Activated T-helper 2 cell treated with anti-CD3 and anti-CD28 coated beads, Interferon-gamma antibody, Interleukin-2, Interleukin-4, amounts not matched to agents 10 μg/mL and 5 μg/mL and 100 μg/mL, durations not matched to agents 14 hours and 24 hours and 36 hours (primary cell): ENCODE measurements at regions not wholly inside any gene's neighbourhood (a gene's known extent, or its start where the extent isn't known, plus 50 kb on each side); places are given as distances from the start of the nearest gene placed in this dataset.

Experiments used
- DNase-seq: peaks from one replicate; pipeline ENCODE4 v3.0.0; 2021; ENCODE audit warnings: low spot score
- H3K27ac Mint-ChIP-seq: one replicate; pipeline ENCODE4 v1.8.0; 2021; ENCODE audit warnings: mixed read lengths
- H3K27me3 Mint-ChIP-seq: one replicate; pipeline ENCODE4 v1.8.0; 2021; ENCODE audit warnings: low read depth, mixed read lengths
- H3K36me3 Mint-ChIP-seq: one replicate; pipeline ENCODE4 v1.8.0; 2021; ENCODE audit warnings: low read depth, mixed read lengths
- H3K4me1 Mint-ChIP-seq: one replicate; pipeline ENCODE4 v1.8.0; 2021; ENCODE audit warnings: low read depth, mixed read lengths
- H3K4me3 Mint-ChIP-seq: one replicate; pipeline ENCODE4 v1.8.0; 2021; ENCODE audit warnings: low read depth, mild to moderate bottlenecking, moderate library complexity, mixed read lengths
- H3K9me3 Mint-ChIP-seq: one replicate; pipeline ENCODE4 v1.8.0; 2021; ENCODE audit warnings: mixed read lengths
- intact Hi-C: fragments of 100-400 bp; cut with micrococcal nuclease; formaldehyde crosslinking; loops from one replicate; pipeline ENCODE4 v1.15.1; 2023

DNA sequence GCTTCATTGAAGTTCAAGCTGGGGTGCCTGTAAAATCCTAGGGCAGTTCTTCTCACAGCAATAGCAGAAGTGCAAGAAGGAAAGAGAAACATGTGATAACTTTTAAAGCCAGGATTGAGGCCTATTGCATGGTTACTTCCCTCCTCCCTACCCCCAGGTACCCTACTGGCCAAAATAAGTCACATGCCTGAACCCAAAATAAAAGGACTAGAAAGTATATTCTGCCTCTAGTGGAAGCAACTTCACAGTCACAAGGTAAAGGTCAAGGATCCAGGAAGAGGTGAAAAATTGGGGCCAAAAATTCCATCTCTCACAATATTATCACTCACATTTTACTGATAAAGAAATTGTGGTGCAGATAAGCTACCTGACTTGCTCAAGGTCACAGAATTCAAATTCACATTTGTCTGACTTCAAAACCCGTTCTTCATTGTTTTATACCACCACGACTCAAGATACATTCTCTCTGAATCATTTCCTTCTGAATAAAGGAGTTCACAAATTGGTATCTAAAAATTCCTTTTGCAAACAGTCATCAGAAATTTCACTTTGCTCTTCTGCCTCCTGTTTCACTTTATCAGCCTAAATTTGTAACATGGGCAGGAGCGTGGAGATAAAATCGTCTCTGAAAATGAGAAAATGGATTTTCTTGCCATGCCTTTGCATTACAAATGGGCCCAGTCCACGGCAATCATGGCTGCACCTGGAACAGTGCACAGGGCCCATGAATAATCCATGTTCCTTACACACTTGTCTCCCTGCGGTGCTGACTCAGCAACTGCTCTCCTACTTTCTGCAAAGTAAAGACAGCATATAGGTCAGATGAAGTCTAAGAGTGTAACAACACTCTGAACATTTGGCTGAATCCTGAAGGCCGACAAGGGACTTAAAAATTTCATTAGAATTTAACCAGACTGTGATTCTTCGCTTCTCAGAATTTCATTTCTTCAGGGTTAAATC is 485.3 kb upstream of the NFIA start:
- H3K9me3 Mint-ChIP-seq: no peaks in the 10 kb centered on the region
- no peaks in the 10 kb centered on the region for H3K4me1 Mint-ChIP-seq
- no peaks in the 10 kb centered on the region for H3K27me3 Mint-ChIP-seq
- H3K36me3 Mint-ChIP-seq: no peaks in the 10 kb centered on the region
- intact Hi-C loops: no loop called here
- DNase-seq: no peak
- H3K4me3 Mint-ChIP-seq: no peak overlapping the region
- no peak overlapping the region for H3K27ac Mint-ChIP-seq

DNA sequence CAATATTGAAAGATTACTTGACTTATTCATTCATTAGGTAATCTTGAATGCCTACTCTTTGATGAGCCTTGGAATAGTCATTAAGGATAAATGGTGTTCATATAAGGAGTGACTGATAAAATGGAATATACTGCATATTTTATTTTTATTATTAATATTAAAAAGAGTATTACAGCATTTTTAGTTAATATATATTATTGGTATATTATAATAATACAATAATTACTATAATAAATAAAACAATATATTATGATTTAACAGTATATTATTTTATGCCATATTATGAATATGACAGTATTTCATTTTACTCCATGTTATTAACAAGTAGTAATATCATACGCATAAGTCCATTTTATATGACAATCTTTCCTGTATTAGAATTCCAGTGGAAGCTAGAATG is 490.8 kb upstream of the NFIA start:
- no peak overlapping the region for H3K27ac Mint-ChIP-seq
- H3K4me1 Mint-ChIP-seq: no peaks in the 10 kb centered on the region
- DNase-seq: no peak
- H3K4me3 Mint-ChIP-seq: no peak overlapping the region
- H3K36me3 Mint-ChIP-seq: no peaks in the 10 kb centered on the region
- H3K27me3 Mint-ChIP-seq: no peaks in the 10 kb centered on the region
- H3K9me3 Mint-ChIP-seq: no peaks in the 10 kb centered on the region
- intact Hi-C loops: no loop called here

DNA sequence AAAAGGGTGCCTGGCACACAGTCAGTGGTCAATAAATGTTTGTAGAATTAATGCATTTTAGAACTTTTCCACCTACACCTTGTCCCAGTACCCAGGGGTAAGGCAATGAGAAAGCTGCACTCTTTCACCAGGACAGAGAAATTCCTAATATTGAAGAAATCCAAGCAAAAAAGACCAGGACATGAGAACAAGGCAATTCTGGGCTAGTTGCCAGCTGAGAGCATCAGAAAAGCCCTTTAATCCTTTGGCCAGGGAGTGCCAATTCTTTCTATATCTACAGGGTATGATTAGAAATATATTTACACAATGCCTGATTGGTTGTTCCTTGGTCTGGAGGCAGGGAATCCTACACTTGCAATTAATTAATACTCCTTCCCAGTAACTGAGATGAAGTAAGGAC is 492.4 kb upstream of the NFIA start:
- H3K4me3 Mint-ChIP-seq: no peak overlapping the region
- H3K36me3 Mint-ChIP-seq: no peaks in the 10 kb centered on the region
- H3K27ac Mint-ChIP-seq: no peak overlapping the region
- DNase-seq: no peak
- intact Hi-C loops: no loop called here
- no peaks in the 10 kb centered on the region for H3K27me3 Mint-ChIP-seq
- H3K4me1 Mint-ChIP-seq: no peaks in the 10 kb centered on the region
- no peaks in the 10 kb centered on the region for H3K9me3 Mint-ChIP-seq

DNA sequence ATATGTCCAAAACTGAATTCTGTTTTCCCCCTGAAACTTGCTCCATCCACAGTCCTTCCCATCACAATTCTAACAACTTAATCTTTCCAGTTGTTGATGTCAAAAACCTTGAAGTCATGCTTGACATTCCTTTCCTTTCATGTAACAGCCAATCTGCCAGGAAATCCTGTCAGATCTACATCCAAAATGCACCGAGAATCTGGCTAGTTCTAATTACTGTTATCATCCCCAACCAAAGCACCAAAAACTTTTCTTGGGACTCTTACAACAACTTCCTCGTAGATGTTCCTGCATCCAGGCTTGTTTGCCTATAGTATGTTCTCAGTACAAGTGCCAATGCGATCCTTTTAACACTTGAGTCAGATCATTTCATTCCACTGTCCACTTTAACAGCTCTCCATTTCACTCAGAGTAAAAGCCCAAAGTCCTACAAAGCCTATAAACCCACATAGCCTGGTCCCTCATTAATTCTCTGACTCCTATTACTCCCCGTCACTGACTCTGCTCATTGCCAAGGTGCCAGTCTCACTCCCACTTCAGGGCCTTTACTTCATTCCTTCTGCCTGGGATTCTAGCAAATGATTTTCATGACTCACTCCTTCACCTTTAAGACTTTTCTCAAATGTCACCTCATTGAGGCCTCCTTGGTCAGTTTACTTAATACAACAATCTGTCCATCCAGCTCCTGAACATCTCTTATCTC is 493.2 kb upstream of the NFIA start:
- H3K36me3 Mint-ChIP-seq: no peaks in the 10 kb centered on the region
- peaks cover 4% of the 10 kb centered on the region for H3K9me3 Mint-ChIP-seq
- no peaks in the 10 kb centered on the region for H3K27me3 Mint-ChIP-seq
- no peak overlapping the region for H3K4me3 Mint-ChIP-seq
- no peak for DNase-seq
- H3K4me1 Mint-ChIP-seq: no peaks in the 10 kb centered on the region
- H3K27ac Mint-ChIP-seq: no peak overlapping the region
- intact Hi-C loops: no loop called here

DNA sequence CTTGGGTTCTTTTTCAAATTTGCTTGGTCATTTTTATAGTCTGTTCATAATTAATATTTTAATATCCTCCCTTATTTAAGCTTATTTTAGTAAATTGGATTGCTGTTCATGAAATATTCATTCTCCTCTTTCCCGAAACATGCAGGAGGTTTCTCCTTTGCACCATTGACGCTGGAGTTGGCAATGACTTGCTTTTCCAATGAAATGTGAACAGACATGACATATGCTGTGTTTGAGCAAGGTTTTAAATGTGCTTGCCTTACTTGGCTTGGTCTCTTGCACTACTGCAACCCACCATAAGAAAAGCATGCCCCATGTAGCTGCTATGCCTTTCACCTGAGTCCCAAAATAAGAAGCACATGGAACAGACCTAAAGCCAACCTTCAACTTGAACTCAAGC is 498.0 kb upstream of the NFIA start:
- H3K4me3 Mint-ChIP-seq: no peak overlapping the region
- intact Hi-C loops: no loop called here
- H3K27me3 Mint-ChIP-seq: no peaks in the 10 kb centered on the region
- DNase-seq: no peak
- no peaks in the 10 kb centered on the region for H3K36me3 Mint-ChIP-seq
- peaks cover 19% of the 10 kb centered on the region for H3K9me3 Mint-ChIP-seq
- no peak overlapping the region for H3K27ac Mint-ChIP-seq
- no peaks in the 10 kb centered on the region for H3K4me1 Mint-ChIP-seq

DNA sequence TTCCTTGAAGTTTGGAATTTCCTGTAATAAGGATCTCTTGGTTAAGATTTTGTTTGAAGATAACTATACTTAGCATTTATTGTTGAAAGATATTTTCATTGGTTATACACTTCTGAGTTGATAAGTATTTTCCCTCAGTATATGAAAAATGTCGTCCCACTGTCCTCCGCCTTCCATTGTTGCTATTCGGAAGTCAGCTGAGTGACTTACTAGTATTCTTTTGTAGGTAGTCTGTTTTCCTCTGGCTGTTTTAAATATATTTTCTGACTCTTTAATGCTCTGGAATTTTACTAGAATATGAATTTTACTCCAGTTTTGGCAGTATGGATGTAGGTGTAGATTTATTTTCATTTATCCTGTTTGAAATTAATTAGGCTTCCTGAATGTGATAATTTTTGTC is 498.7 kb upstream of the NFIA start:
- H3K36me3 Mint-ChIP-seq: no peaks in the 10 kb centered on the region
- H3K4me3 Mint-ChIP-seq: no peak overlapping the region

DNA sequence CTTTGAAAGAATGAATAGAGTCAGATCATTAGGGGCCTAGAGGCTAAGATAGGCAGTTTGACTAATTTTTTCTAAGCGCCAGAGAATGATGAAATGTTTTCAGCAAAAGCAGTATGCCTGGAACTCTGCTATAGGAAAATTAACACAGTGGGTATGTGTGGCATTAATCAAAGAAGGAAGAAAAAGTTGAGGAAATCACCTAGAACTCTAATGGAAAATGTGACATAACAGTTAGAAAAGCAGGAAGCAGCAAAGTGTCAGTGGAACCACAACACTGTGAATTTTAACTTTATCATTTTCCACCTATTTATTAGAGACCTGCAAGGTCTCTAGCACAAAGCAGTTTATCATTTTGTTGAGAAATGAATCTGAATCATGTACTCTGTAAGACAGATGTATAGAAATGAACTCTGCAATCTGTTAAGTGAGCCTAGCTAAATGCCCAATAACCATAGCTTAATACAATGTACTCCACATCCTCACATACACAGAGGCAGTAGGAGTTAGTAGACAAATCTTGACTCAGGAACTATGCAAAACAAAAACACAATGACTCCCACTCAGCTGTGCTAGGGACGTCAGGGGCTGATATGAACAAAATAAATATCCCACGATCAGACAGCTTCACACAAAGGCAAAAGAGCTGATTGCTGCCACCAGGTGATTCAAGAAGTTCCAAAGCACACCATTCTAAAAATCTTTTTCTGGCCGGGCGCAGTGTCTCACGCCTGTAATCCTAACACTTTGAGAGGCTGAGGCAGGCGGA is 500.7 kb upstream of the NFIA start:
- Mint-ChIP-seq H3K9me3 (peaks cover 19% of the 10 kb centered on the region), H3K4me1 (no peaks in the 10 kb centered on the region), H3K27me3 (no peaks in the 10 kb centered on the region), H3K27ac (no peak overlapping the region), H3K4me3 (no peak overlapping the region), H3K36me3 (no peaks in the 10 kb centered on the region)
- intact Hi-C loops: no loop called here
- no peak for DNase-seq

More for the DNA sequence above, 498.7 kb upstream of the NFIA start:
- no peaks in the 10 kb centered on the region for H3K27me3 Mint-ChIP-seq
- H3K4me1 Mint-ChIP-seq: no peaks in the 10 kb centered on the region
- peaks cover 19% of the 10 kb centered on the region for H3K9me3 Mint-ChIP-seq
- intact Hi-C loops: no loop called here
- H3K27ac Mint-ChIP-seq: no peak overlapping the region
- DNase-seq: no peak

DNA sequence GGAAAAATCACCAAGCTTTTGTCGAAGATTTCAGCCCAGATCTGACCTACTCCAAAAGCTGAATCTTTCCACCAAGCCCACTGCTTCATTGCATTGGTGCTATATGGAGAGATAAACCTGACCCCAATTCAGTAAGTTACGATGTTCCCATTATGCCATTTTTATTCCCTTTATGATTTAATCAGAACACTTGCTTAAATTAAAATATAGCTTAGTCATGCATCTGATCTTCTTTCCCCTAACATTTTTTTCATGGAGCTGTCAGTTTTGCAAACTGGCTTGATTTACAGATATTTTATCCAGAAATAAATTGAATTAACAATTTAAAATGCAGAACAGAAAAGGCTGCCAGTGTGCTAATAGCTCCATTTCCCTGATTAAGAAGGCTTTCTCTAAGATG is 503.5 kb upstream of the C1orf87 start:
- no peaks in the 10 kb centered on the region for H3K36me3 Mint-ChIP-seq
- no peaks in the 10 kb centered on the region for H3K27me3 Mint-ChIP-seq
- no peaks in the 10 kb centered on the region for H3K9me3 Mint-ChIP-seq
- DNase-seq: no peak
- no peak overlapping the region for H3K27ac Mint-ChIP-seq
- H3K4me3 Mint-ChIP-seq: no peak overlapping the region
- H3K4me1 Mint-ChIP-seq: no peaks in the 10 kb centered on the region
- intact Hi-C loops: no loop called here

DNA sequence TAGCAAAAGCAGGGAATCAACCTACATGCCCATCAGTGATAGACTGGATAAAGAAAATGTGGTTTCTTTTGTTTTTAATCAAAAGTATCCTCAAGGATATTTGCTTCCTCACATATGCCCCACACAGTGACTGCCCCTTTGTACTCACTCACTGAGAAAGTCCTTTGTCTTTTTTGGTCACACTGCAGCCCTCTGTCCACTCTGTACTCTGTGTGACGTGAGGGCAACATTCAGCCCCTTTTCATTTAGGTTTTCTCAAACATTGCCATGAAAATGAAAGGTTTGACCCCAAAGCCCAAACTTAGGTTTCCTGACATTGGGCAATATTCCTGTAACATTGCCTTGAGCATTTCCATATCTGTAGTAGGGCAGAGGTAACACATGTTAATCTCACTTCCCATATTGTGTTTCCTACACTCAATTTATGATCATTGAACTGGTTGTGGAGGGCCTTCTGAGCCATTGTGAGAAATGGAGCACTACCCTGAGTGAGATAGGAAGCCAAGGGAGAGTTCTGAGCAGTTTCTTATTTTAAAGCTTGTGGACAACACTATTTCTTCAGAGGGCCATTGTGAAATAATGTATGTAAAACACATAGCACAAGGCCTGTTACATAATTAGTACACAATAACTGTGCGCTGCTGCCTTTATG is 501.9 kb upstream of the C1orf87 start:
- H3K4me3 Mint-ChIP-seq: no peak overlapping the region
- intact Hi-C loops: no loop called here
- DNase-seq: no peak
- no peak overlapping the region for H3K27ac Mint-ChIP-seq
- no peaks in the 10 kb centered on the region for H3K27me3 Mint-ChIP-seq
- no peaks in the 10 kb centered on the region for H3K36me3 Mint-ChIP-seq
- no peaks in the 10 kb centered on the region for H3K9me3 Mint-ChIP-seq
- H3K4me1 Mint-ChIP-seq: no peaks in the 10 kb centered on the region

DNA sequence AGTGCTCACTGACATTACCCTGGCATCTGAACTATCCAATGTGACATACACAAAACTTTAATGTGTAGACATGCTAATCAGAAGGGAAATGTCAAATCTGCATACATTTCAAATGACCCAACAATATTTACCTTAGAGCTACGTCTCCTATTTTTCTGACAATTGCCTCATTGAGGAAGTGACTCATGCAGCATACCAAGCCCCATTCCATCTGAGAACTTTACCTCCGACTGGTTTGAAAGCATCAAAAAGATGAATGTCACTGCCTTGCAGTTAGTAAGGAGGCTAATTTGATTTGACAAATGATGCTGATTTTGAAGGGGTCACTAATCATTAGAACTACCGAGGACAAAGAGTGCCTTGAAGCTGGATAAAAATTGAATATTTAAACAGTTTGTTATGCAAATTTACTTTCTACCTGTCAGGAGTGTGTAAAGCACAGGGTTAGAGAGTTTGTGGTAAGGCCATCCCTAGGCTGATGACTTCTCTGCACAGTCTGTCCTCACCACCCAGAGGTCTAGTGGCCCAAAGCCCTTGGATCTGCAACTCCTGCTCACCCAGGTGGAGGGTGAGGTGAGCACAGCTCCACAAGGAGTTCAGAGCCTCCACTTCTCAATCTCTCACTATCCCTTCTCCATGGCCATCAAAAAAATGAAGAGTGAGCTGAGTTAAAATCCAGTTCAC is 500.3 kb upstream of the C1orf87 start:
- H3K27ac Mint-ChIP-seq: no peak overlapping the region
- no peaks in the 10 kb centered on the region for H3K9me3 Mint-ChIP-seq
- no peaks in the 10 kb centered on the region for H3K4me1 Mint-ChIP-seq
- no peak overlapping the region for H3K4me3 Mint-ChIP-seq
- no peak for DNase-seq
- intact Hi-C loops: no loop called here
- no peaks in the 10 kb centered on the region for H3K27me3 Mint-ChIP-seq
- H3K36me3 Mint-ChIP-seq: no peaks in the 10 kb centered on the region

DNA sequence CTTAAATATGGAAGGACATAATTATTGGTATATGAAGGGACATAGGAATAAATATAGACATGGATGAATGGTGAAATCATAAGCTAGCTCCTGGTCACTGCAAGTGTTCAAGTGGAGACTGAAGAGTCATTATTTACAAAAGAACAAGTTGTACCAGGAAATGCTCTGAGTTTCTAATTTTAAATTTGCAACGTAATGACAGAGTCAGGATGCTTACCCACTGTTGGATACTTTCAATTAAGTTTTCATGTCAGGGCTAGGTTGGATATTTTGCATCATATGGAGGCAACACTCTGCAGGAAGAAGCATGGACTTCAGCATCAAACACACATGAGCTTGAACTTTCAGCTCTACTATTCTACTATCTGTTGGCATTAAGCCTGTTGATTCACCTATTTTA is 499.6 kb upstream of the C1orf87 start:
- no peaks in the 10 kb centered on the region for H3K4me1 Mint-ChIP-seq
- no peak overlapping the region for H3K4me3 Mint-ChIP-seq
- intact Hi-C loops: no loop called here
- no peaks in the 10 kb centered on the region for H3K27me3 Mint-ChIP-seq
- no peaks in the 10 kb centered on the region for H3K36me3 Mint-ChIP-seq
- H3K27ac Mint-ChIP-seq: no peak overlapping the region
- H3K9me3 Mint-ChIP-seq: no peaks in the 10 kb centered on the region
- DNase-seq: no peak

DNA sequence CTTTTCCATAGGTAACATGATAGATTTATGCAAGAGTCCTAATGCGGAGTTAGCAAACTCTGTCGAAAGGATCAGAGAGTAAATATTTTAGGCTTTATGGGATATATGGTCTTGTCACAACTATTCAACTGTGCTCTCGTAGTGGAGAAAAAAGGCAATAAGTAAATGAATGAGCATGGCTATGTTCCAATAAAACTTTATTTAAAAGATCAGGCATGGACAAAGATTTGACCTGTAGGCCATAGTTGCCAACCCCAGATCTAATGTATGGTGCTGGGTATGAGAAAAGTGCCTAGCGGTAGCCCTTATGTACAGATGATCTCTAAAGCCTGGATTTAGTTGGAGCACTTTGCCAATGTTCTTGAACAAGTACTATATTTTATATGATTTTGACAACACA is 498.8 kb upstream of the C1orf87 start:
- Mint-ChIP-seq H3K36me3 (no peaks in the 10 kb centered on the region), H3K27ac (no peak overlapping the region), H3K4me3 (no peak overlapping the region), H3K4me1 (no peaks in the 10 kb centered on the region), H3K9me3 (no peaks in the 10 kb centered on the region), H3K27me3 (no peaks in the 10 kb centered on the region)
- no peak for DNase-seq
- intact Hi-C loops: no loop called here
